SIG-M5 (cell line): ENCODE measurements at regions not wholly inside any gene's neighbourhood (a gene's known extent, or its start where the extent isn't known, plus 50 kb on each side); places are given as distances from the start of the nearest gene placed in this dataset.

ENCODE experiments used
- DNase-seq: peaks from one replicate; lab custom pipeline; 2025; lab: John Stamatoyannopoulos, UW

DNA sequence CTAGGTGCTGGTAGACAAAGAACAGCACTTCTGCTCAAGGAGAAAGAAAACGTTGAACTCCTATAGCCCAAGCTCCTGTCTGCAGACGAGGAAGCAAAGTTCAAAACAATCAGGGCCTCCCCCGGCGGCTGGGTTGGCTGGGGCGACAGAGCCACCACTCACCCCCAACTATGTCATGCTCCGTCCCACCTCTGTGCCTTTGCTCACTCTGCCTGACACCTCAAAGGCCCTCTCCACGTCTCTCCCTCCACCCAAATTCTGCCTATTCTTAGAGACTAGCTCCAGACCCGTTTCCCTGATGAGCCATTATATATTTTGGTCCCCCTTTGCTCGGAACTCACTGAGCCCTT, 304.3 kb downstream of the TLE3 start:
- no peak for DNase-seq

DNA sequence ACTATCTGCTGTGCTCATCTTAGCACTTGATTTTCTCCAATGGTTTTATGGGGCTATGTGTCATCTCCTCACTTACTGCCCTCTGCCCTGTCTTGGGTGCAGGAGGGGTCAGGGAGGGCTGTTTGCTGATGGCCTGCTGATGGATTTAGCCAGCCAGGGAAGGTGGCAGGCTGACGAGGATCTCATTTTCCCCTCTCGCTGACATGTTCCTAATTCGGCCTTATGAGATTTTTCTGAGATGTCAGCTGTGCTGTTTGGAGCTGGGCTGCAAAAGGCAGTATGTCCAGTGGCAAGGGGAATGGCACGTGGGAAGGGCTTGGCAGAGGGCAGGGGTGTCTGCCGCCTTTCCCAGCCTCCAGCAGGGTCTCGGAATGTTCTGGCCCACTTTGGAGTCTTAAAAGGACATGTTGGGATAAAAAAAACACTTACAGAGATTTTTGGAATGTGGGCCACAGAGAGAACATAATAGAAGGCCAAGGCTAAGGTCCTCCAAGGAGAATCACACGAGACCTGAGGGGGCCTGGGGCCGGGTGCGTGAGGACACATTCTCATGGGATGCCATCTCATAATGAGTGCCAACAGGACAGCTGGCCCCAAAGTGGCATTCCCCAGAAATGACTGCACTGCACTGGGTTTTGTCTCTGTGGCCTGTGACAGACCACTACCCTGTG, 303.8 kb downstream of the TLE3 start:
- no peak for DNase-seq

DNA sequence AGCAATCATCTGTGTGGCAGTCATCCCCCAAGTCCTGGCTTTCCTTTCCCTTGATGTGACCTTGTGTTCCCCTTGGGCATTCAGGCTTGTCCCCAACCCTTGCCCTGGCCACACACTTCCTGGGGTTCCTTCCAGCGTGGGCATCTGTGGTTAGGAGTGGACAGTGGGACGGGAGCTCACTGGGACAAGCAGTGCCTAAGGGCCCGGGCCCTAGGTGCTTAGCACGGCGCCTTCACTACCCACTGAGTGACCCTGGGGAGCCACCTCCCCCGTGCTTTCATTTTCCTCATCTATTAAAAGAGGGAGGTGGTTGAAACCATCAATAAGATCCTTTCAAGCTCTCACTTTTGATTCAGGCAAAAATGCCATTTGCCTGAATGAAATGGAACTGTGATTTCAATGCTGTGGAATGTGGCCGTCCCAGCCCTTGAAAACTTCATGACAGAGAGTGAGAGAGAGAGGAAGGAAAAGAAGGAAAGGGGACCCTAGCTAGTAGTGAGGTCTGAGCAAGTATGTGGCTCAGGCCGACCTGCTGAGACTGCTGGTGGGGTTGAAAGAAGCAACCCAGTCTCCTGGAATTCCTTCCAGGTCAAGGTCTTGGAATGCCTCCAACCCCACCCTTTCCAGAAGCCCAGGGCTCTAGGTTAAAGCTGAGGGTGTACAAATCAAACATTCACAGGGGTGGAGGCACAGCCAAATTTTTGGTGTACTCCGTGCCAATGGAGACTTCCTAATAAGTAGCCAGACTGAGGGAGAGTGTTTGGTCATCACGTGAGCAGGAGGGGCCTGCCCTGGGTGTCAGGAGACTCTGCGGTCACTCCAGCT, 302.9 kb downstream of the TLE3 start:
- no peak for DNase-seq

DNA sequence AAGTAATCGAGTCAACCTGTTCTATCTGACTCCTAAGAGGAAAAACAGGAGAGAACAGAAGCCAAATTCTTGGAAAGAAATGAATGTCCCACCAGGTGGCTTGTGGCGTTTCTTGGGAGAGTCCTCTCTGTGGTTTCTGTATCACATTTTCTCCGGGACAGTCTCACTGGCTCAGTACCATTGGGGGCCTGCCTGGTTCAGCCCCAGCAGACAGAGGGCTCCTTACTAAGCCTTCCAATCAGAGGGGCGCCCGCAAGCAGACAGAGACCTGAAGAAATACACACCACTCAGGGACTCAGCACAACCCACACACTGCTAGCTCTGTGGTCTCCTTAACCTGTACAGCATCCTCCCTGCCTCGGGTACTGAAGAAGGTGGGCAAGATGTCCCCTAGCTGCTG, 302.1 kb downstream of the TLE3 start:
- DNase-seq: no peak

DNA sequence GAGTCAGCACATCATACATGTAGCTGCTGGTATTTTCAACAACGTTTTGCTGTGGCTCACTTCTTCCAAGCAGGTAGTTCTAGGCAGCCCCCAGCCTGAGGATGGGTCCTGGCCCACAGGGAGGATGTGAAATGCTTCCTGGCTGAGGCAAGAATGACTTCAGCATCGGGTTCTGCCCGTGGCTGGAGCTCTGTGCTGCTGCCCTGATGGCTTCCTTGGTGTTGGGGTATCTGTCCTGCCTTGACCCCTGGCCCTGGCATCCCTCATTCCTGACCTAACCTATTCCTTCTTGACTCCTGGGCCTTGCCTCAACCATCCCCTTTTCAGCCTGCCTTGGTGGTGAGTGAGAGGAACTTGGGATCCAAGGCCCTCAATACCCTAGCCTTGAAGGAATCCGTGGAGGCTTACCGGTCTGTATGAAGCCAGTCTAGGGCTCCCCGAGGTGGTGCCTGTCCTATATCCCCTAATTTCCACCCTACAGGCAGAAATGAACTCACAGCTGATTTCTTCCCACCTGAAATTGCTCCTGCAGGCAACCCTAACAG, 300.6 kb downstream of the TLE3 start:
- DNase-seq: no peak

DNA sequence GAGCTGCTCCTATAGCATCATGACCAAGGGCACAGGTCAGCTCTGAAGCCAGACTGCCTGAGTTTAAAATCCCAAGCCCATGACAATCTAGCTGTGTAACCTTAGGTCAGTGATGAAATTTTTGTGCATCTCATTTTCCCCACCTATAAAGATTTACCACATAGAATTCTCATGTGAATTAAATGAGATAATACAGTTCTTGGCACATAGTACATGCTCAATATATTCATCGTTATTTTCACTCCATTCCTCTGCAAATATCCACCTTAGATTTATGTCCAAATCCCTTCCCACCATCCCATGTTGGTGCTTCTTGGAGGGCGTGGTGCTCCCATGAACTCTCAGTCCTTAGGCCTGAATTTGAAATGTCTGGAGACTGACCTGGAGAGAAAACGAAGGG, 300.1 kb downstream of the TLE3 start:
- DNase-seq: no peak

DNA sequence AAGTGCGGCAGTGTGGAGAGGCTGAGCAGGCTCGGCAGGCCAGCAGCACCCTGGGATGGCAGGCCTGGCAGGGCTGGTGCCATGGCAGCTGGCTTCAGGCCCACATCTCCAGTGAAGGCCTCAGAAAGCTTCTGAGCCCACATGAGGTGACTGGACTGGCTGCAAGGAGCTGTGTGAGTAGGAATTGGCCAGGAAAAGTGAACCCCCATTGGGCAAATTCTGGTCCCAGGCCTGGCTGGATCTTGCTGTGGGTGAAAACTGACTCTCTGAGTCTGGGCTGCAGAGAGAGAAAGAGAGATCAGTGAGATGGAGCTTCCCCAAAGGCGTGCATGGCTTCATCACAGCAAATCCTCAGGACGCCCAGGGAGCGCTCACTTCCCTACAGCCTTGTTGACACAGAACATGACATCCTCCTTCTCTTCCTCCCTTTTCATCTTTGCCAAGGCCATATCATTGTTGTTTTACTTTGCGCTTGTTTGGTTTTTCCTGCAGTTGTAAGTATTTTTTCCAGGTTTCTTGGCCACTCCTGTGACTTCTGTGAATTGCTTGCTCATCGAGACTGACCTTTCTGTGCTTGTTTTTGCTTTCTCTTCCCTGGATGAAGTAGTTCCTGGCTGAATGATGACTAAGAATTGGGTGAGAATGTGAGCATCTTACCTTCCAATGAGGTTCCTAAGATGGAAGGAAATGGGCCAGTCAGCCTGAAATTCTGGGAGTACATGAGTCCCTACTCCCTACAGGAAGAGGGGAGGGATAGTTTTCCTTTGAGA, 299.1 kb downstream of the TLE3 start:
- no peak for DNase-seq

DNA sequence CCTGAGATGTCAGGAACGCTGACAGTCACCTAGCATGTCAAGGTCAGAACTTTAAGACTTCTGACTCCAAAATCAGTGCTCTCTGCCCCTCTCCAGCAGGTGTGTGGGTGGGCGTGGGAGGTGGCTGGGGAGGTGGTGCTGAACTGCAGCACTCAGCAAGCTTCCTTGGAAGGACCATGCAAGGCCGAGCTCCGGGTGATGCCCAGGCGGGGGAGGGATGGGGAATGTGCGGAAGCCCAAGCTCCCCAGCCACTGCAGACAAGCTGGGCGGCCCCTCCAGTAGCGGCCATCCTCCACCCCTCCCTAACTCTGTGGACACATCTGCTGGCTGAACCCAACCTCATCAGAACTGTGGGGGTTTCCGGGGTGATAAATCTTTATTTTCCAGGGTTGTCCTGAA, 296.6 kb downstream of the TLE3 start:
- DNase-seq: no peak

DNA sequence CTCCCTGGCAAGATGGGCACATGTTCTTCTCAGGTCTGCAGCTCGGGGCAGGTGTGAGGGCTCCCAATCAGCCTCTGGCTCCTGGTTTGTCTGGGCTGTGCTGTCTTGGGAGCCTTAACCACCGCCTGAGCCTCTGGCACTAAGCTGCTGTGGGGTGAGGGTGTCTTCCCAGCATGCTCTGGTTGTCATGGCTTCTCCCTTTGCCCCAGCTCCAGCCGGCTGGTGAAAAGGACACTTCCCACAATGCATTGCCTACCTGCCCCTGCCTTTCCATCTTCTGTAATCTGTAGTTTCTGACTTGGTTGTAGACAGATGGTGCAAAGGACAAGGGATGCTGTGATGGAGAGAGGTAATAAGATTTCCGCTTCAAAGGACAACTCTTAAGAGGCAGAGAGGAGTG, 295.3 kb downstream of the TLE3 start:
- DNase-seq: no peak

DNA sequence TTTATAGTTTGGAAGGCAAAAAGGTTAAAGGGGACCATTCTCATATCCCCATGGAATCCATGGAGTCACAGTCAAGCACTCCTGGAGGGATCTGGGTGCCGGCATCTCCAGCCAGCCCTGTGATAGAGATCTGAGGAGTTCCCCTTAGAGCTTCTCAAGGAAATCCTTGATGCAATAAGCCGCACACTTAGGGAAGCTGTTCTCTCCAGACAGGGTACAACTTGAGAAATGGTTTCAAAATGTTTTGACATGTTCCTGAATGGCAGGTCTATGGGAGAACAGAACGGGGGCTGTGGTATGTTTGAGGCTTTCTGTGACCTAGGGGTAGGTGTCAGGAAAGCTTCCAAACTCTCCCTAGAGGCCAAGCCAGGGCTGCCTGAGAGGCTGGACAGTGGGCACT, 292.9 kb downstream of the TLE3 start:
- no peak for DNase-seq

DNA sequence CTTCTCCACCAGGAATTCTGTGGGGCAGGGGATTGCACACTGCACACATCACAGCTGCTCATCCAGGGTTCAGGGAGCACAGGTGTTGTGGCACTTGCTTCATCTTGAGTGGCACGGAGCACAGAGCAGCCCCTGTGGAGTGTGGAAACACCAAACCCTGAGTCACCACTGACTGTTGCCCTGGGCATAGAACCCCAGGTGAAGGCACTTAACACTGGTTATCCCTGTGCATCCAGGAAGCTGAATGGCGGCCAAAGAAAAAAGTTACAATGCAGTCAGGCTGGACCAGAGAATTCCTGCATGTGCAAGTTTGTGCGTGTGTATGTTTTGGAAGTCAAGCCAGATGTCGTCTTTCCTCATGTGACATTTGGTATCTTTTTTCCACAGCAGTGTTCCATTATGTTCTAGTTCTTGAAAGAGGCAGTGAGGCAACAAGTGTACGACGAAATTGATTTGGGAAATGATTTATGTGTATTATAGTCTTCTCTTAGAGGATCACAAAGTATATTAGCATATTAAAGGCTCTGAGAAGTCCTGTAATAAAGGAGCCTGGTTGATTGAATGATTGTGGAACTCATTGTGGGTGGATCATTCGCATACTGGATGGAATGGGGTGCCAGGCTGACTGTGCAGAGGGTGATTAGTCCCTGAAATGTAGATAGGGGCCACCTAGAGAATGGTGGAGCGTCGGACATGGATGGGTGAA, 292.3 kb downstream of the TLE3 start:
- DNase-seq: no peak

DNA sequence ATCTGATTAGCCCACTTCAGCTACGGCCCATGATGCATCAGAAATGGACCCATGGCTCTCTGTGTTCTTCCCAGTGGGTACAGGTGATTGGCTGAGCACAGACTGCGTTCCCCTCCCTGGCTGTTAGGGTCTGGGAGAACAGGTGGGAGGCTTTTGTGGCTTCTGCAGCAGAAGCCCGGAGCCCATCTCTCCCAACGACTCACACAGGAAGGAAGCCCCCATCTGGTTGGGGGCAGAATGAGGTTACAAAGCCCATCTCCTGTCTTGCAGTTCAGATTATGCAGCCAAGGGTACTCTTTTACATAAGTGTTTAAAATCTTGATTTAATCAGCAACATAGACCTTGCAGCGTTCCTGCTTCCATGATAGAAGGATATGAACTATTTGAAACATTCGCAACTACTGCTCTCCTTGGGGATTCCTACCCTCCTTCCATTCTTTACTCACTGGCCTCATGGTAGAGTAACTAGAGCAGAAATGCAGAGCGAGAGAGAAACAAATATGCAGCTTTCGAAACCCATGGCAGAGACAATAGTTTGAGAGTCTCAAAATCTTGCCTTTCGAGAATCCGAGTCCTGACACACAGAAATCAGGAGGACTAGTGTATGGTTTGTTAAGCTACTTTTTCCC, 291.3 kb downstream of the TLE3 start:
- no peak for DNase-seq

DNA sequence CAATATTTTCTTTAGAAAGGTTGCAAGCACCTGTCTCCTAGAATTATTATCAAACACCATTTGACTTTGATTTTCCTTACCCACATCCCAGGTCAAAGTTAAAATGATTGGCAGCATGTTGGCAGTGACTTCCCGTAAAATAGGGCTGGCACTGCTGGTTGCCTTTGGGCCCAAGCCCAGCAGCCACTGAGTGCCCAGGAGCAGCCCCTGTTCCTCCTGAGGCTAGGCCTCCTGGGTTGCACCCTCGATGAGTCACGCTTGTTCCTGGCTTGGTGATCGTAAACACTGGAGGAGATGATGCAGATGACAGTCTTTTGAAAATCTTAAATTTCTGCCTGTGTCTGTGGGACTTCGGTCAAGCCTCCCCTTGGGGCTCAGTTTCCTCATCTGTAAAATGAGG, 290.0 kb downstream of the TLE3 start:
- no peak for DNase-seq

DNA sequence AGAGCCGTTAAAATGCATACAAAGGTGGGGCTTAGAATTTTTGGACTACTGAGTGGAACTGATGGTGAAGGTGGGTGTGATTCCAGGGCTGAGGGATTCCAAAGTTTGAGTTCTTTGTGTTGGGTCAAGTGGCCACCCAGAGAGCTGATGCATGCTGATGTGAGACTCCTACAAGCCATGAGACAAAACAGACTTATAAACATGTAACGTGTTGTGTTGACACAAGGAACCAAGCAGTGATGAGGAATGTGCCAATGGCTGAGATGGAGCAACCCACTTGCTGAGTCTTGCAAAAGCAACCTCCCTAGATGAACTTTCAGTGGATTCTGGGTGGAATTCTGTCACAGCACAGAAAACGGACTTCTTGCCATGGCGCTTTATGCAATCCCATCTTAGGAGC, 289.0 kb downstream of the TLE3 start:
- no peak for DNase-seq

DNA sequence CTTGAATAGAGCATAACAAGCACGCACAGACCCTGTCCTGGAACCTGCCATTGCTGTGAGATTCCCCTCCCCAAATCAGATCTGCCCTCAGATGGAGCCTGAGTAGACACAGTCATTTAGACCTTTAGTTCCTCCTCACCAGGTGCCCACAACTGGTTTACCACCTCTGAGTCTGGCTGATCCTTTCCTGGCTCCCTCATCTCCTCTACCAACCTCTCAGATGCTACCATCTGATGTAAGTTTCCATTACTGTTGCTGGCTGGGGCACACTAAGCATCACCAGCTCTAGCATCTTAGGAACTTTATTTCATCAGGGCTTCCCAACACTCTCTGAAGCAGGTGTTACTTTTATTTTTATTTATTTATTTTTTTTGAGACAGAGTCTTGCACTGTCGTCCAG, 288.3 kb downstream of the TLE3 start:
- no peak for DNase-seq

DNA sequence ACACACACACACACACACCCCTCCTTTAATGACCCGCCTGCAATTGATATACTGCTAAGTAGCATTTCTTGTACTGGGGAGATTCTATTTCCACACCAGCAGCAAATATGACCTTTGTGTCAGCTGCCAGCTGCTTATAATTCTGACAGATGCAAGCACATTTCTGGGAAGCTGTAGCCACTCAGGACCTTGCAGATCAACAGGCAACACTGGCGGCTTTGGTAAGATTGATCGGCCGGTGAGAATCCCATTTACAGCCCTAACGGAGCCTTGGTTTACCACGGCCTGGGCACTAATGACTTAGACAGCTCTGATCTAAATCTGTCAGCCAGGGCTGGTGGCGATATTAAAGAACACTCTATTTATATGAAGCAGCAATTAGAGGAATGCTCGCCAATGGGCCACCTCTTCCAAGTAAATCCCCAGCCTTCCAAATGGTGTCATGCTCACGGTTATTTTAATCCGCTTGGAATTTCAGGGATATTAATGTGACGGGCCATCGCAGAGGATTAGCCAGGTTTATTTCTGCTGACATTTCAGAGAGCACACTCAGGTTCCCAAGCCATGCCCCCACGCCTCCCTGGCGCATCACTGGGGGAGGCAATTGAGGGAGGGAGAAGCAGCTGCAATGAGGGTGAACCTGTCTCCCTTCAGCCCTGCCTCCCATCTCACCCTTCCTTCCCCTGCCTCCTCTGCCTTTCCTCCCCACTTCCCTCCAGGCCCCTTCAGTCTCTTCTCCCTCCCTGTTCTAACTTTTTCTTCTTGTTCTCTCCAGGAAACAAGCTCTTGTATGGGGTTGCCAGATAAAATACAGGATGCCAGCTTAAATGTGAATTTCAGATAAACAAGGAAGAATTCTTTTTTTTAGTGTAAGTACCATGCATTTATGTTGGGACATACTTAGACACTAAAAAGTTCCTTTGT, 287.0 kb downstream of the TLE3 start:
- no peak for DNase-seq

DNA sequence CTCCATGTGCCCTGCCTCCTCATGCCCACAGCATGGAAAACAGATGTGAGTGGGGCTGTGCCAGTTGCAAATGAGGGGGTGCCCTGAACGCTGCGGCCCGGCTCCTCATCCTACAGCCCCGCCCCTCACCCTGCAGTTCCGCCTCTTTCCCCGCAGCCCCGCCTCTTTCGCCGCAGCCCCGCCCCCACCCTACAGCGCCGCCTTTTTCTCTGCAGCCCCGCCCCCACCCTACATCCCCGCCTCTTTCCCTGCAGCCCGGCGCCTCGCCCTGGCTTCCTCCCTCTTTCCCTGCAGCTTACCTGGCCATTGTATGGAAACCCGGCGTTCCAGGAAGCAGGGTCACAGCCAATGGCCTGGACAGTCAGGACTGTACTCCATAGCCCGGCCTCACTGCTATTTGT, 284.9 kb downstream of the TLE3 start:
- no peak for DNase-seq

DNA sequence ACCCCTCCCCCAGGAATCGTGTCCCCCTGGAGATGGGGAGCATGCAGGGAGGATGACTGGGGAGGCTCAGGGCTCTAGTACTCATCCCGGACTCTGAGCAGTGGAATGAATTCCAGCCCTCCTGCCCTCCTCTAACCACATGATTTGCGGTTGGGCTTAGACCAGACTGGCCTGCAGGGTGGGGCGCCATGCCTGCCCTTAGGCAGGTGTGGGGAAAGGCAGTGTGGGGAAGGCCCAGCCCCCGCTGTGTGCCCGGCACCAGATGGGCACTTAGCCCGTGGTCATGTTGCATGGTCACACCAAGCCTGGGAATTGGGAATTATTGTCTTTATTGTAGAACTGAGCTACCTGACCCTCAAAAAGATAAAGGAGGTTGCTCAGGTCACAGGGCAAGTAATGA, 283.8 kb downstream of the TLE3 start:
- DNase-seq: no peak

DNA sequence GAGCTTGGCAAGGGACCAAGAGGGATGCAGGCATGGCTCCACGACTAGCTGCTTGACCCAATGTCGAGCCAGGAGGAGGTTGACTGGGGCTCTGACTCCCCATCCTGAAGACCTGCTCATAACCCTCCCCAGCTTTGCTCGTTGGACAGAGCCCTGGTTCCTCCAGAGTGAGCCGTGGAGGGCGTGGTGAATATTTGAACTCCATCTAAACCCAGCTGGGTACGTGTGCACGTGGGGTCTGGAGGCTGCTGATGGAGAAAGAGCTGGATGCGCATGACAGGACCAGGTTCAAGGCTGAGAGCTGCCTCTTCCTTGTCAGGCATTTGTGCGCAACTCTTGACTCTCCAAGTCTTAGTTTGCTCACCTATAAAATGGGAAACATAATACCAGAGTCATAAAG, 282.8 kb downstream of the TLE3 start:
- no peak for DNase-seq

DNA sequence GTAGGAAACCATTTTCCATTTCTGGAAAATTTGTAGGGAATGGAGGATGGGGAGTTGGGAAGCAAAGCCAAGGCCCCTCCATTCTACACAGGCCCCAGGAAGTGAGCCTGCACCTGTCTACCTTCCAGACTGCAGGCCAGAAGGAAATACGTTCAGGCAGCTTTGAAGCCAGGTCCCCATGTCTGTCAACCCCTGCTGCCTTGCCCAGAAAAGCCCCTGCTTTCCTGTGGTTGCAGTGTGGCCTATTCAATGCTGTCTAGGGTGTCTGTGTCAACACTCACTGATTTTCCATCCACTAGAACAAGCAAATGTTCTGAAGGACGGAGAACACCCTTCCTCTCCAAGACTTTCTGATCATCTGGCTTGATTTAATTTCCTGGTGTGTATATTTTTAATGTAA, 281.9 kb downstream of the TLE3 start:
- no peak for DNase-seq

DNA sequence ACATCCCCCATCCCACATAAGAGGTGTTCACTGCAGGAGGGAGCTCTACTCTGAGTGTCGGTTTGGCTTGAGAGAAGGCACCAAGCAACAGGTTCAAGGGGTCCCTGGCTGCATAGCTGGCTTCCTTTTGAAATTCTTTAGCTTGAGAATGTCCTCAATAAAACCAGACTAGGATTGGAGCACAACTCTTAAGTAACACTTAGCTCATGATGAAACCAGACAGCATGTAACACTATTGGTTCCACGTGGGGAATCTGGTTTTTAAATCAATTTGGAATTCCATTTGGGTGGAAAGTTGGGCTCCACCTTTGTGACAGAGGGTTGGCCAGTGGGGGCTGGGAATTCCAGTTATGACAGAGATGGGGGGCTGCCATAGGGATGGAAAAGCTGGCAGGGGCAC, 281.2 kb downstream of the TLE3 start:
- DNase-seq: no peak
